CD4-positive, alpha-beta T cell (primary cell): ENCODE measurements at regions not wholly inside any gene's neighbourhood (a gene's known extent, or its start where the extent isn't known, plus 50 kb on each side); places are given as distances from the start of the nearest gene placed in this dataset.

Experiments
- ATAC-seq: fragments of 200-7000 bp; cut with Tn5 transposase; one replicate; pipeline ENCODE4 v1.10.0; 2022; ENCODE audit warnings: mild to moderate bottlenecking; ENCODE audit not compliant: poor library complexity
- CTCF ChIA-PET: fragments of 350-600 bp; sonication (Branson Sonifier 250); formaldehyde crosslinking; loops from one replicate; lab custom pipeline; 2021; ENCODE audit warnings: antibody characterized with exemption, inconsistent platforms; lab: Charles Lee
- POLR2A ChIA-PET: fragments of 350-600 bp; sonication (Branson Sonifier 250); formaldehyde crosslinking; loops from one replicate; lab custom pipeline; 2021; ENCODE audit warnings: antibody characterized with exemption, inconsistent platforms; lab: Charles Lee
- DNase-seq, 14 experiments: peaks; one replicate each; pipeline ENCODE4 v3.0.0-alpha.2; 2013 to 2020; ENCODE audit warnings: mixed read lengths in 2 of 14
- H3K27ac ChIP-seq, 2 donors: one replicate each; pipeline versions ENCODE4 v1.5.1 to v1.7.0; 2013; ENCODE audit warnings: low read length in 2 of 2, low read depth in 1 of 2, mild to moderate bottlenecking in 1 of 2
- H3K27me3 ChIP-seq, 2 experiments: 1 replicate in 1 of 2; 2 replicates in 1 of 2; pipeline versions ENCODE4 v1.6.1 to v1.7.0; 2013; ENCODE audit warnings: low read length in 2 of 2, control low read depth in 1 of 2, mild to moderate bottlenecking in 1 of 2, moderate library complexity in 1 of 2; ENCODE audit not compliant: insufficient read depth in 2 of 2, control insufficient read depth in 1 of 2
- H3K36me3 ChIP-seq: one replicate; pipeline ENCODE4 v1.6.1; 2013; ENCODE audit warnings: low read length, control low read depth; ENCODE audit not compliant: insufficient read depth
- H3K4me1 ChIP-seq: one replicate; pipeline ENCODE4 v1.6.1; 2013; ENCODE audit warnings: low read length, control low read depth; ENCODE audit not compliant: insufficient read depth
- H3K4me3 ChIP-seq: one replicate; pipeline ENCODE4 v1.5.1; 2013; ENCODE audit warnings: mild to moderate bottlenecking, low read length, moderate library complexity
- H3K9me3 ChIP-seq, 2 experiments: 1 replicate in 1 of 2; 2 replicates in 1 of 2; pipeline versions ENCODE4 v1.6.1 to v1.7.0; 2013; ENCODE audit warnings: low read length in 2 of 2, mild to moderate bottlenecking in 2 of 2, control low read depth in 1 of 2, moderate library complexity in 1 of 2; ENCODE audit not compliant: control insufficient read depth in 1 of 2, insufficient read depth in 1 of 2
- H3K27ac Mint-ChIP-seq: one replicate; pipeline ENCODE4 v1.8.0; 2020; ENCODE audit warnings: mixed read lengths
- H3K27me3 Mint-ChIP-seq: one replicate; pipeline ENCODE4 v1.8.0; 2021; ENCODE audit warnings: mixed read lengths
- H3K36me3 Mint-ChIP-seq: one replicate; pipeline ENCODE4 v1.8.0; 2021; ENCODE audit warnings: low read depth, mixed read lengths
- H3K4me1 Mint-ChIP-seq: one replicate; pipeline ENCODE4 v1.8.0; 2021; ENCODE audit warnings: low read depth, mixed read lengths
- H3K4me3 Mint-ChIP-seq: one replicate; pipeline ENCODE4 v1.8.0; 2020; ENCODE audit warnings: mild to moderate bottlenecking, mixed read lengths
- H3K9me3 Mint-ChIP-seq: one replicate; pipeline ENCODE4 v1.8.0; 2020; ENCODE audit warnings: mixed read lengths
- CTCF ChIP-seq: fragments of 200-600 bp; IDR thresholded peaks from one replicate; pipeline ENCODE4 v1.8.0; 2022; ENCODE audit warnings: antibody characterized with exemption, mild to moderate bottlenecking
- intact Hi-C, 2 experiments: fragments of 100-400 bp; cut with DNase I in 1 of 2; cut with micrococcal nuclease in 1 of 2; formaldehyde crosslinking; loops; one replicate each; pipeline versions ENCODE4 v1.15.1 to v1.9.0; 2023 to 2025; cut with DNase I, micrococcal nuclease

GRCh38 chr16:35298460-35299243 lies 1839.2 kb downstream of the TP53TG3F start:
- H3K27ac ChIP-seq = no peak overlapping the region
- Mint-ChIP-seq H3K4me3 (no peak overlapping the region), H3K27me3 (no peaks in the 10 kb centered on the region), H3K36me3 (no peaks in the 10 kb centered on the region), H3K9me3 (peaks cover 22% of the 10 kb centered on the region), H3K4me1 (no peaks in the 10 kb centered on the region), H3K27ac (no peak overlapping the region)
- ATAC-seq (no peak), DNase-seq (no peak)
- POLR2A ChIA-PET = no interaction called here
- no peak overlapping the region for H3K4me3 ChIP-seq
- intact Hi-C loops = no loop called here
- H3K27me3 ChIP-seq = no peaks in the 10 kb centered on the region
- H3K4me1 ChIP-seq = no peaks in the 10 kb centered on the region
- peaks cover 0 to 4% of the 10 kb centered on the region in 2 experiments for H3K9me3 ChIP-seq
- CTCF ChIA-PET = no interaction called here
- no peak for TF ChIP-seq CTCF
- H3K36me3 ChIP-seq = no peaks in the 10 kb centered on the region

- Mint-ChIP-seq H3K27me3 (no peaks in the 10 kb centered on the region), H3K4me3 (no peak overlapping the region), H3K27ac (no peak overlapping the region), H3K4me1 (no peaks in the 10 kb centered on the region), H3K36me3 (no peaks in the 10 kb centered on the region), H3K9me3 (peaks cover 34% of the 10 kb centered on the region)
- Histone ChIP-seq H3K36me3 (no peaks in the 10 kb centered on the region), H3K4me1 (no peaks in the 10 kb centered on the region), H3K27ac (no peak overlapping the region), H3K27me3 (no peaks in the 10 kb centered on the region), H3K4me3 (no peak overlapping the region), H3K9me3 (peaks cover 4 to 6% of the 10 kb centered on the region in 2 experiments)
- ATAC-seq (no peak), DNase-seq (no peak)
- POLR2A ChIA-PET = interaction anchor here (0.6 kb wide), 1 partner anchor 653 kb away, joined by 3 read pairs; no protein-coding TSS in a partner anchor
- TF ChIP-seq CTCF = no peak
- CTCF ChIA-PET = no interaction called here
- intact Hi-C loops = no loop called here
These were observed 1843.4 kb downstream of the TP53TG3F start for GRCh38 chr16:35302859-35303258.

GRCh38 chr16:35305476-35305875 lies 1846.1 kb downstream of the TP53TG3F start:
- no peaks in the 10 kb centered on the region for H3K36me3 Mint-ChIP-seq
- no peak overlapping the region for H3K4me3 ChIP-seq
- no peak overlapping the region for H3K4me3 Mint-ChIP-seq
- ChIA-PET CTCF (no interaction called here), POLR2A (no interaction called here)
- TF ChIP-seq CTCF = no peak
- no peak overlapping the region for H3K27ac Mint-ChIP-seq
- ATAC-seq (no peak), DNase-seq (no peak)
- peaks cover 7 to 17% of the 10 kb centered on the region in 2 experiments for H3K9me3 ChIP-seq
- no peaks in the 10 kb centered on the region for H3K36me3 ChIP-seq
- intact Hi-C loops = no loop called here
- H3K27me3 Mint-ChIP-seq = no peaks in the 10 kb centered on the region
- no peaks in the 10 kb centered on the region for H3K4me1 ChIP-seq
- peaks cover 30% of the 10 kb centered on the region for H3K9me3 Mint-ChIP-seq
- no peak overlapping the region for H3K27ac ChIP-seq
- H3K27me3 ChIP-seq = no peaks in the 10 kb centered on the region
- H3K4me1 Mint-ChIP-seq = no peaks in the 10 kb centered on the region
